ENCODE measurements at regions not wholly inside any gene's neighbourhood (a gene's known extent, or its start where the extent isn't known, plus 50 kb on each side); places are given as distances from the start of the nearest gene placed in this dataset.
"Not testable (repeated sequence)": the region's sequence is repeated elsewhere in the genome, so short reads cannot be mapped to it uniquely, and the experiment has no call there.

DNA sequence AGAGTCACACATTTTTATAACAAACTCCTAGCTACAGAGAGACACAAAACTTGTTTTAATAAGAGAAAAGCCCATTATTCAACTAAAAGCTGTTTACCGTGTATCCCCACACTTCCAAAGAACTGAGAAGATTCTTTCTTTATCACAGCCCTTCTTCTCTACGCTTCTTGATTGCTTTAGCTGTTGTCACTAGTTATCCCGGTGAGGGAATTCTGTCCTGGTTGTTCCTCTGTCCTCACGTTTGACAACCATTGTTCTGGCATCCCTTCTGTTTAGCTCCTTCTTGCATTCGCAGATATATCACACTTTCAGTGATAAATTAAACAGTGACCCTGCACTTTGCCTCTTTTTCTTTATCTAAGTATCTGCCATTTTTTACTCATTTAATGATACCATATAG, 1035.1 kb upstream of the PCDH20 start (continued):
- no peak for TF ChIP-seq ZNF462 (CRISPR knock-in tag; IDR thresholded peaks at IDR 0.05)
- TF ChIP-seq CREB1 (CRISPR knock-in tag; IDR thresholded peaks at IDR 0.05; ENCODE audit: low read depth), result no peak
- TF ChIP-seq, protein P1, sequence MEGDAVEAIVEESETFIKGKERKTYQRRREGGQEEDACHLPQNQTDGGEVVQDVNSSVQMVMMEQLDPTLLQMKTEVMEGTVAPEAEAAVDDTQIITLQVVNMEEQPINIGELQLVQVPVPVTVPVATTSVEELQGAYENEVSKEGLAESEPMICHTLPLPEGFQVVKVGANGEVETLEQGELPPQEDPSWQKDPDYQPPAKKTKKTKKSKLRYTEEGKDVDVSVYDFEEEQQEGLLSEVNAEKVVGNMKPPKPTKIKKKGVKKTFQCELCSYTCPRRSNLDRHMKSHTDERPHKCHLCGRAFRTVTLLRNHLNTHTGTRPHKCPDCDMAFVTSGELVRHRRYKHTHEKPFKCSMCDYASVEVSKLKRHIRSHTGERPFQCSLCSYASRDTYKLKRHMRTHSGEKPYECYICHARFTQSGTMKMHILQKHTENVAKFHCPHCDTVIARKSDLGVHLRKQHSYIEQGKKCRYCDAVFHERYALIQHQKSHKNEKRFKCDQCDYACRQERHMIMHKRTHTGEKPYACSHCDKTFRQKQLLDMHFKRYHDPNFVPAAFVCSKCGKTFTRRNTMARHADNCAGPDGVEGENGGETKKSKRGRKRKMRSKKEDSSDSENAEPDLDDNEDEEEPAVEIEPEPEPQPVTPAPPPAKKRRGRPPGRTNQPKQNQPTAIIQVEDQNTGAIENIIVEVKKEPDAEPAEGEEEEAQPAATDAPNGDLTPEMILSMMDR (conservative IDR thresholded peaks at IDR 0.05; ENCODE audit: low read depth in 2 of 2), result no peak
- TF ChIP-seq, protein P2, sequence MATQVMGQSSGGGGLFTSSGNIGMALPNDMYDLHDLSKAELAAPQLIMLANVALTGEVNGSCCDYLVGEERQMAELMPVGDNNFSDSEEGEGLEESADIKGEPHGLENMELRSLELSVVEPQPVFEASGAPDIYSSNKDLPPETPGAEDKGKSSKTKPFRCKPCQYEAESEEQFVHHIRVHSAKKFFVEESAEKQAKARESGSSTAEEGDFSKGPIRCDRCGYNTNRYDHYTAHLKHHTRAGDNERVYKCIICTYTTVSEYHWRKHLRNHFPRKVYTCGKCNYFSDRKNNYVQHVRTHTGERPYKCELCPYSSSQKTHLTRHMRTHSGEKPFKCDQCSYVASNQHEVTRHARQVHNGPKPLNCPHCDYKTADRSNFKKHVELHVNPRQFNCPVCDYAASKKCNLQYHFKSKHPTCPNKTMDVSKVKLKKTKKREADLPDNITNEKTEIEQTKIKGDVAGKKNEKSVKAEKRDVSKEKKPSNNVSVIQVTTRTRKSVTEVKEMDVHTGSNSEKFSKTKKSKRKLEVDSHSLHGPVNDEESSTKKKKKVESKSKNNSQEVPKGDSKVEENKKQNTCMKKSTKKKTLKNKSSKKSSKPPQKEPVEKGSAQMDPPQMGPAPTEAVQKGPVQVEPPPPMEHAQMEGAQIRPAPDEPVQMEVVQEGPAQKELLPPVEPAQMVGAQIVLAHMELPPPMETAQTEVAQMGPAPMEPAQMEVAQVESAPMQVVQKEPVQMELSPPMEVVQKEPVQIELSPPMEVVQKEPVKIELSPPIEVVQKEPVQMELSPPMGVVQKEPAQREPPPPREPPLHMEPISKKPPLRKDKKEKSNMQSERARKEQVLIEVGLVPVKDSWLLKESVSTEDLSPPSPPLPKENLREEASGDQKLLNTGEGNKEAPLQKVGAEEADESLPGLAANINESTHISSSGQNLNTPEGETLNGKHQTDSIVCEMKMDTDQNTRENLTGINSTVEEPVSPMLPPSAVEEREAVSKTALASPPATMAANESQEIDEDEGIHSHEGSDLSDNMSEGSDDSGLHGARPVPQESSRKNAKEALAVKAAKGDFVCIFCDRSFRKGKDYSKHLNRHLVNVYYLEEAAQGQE (IDR thresholded peaks at IDR 0.05; ENCODE audit: unreplicated experiment), result no peak
- TF ChIP-seq NANOG (IDR thresholded peaks at IDR 0.05; ENCODE audit: borderline replicate concordance), result no peak
- no peak for TF ChIP-seq STAT1 (IDR thresholded peaks at IDR 0.05; ENCODE audit: unreplicated experiment)
- no peak for TF ChIP-seq EZH2 (IDR thresholded peaks at IDR 0.05; ENCODE audit: low read depth, unreplicated experiment)
- no peak for TF ChIP-seq POLR2AphosphoS5 (IDR thresholded peaks at IDR 0.05; ENCODE audit: low read depth)
- TF ChIP-seq ZNF114 (CRISPR knock-in tag; IDR thresholded peaks at IDR 0.05), result no peak
- no peak for TF ChIP-seq ZNF331 (CRISPR knock-in tag; IDR thresholded peaks at IDR 0.05; ENCODE audit: low read depth)

DNA sequence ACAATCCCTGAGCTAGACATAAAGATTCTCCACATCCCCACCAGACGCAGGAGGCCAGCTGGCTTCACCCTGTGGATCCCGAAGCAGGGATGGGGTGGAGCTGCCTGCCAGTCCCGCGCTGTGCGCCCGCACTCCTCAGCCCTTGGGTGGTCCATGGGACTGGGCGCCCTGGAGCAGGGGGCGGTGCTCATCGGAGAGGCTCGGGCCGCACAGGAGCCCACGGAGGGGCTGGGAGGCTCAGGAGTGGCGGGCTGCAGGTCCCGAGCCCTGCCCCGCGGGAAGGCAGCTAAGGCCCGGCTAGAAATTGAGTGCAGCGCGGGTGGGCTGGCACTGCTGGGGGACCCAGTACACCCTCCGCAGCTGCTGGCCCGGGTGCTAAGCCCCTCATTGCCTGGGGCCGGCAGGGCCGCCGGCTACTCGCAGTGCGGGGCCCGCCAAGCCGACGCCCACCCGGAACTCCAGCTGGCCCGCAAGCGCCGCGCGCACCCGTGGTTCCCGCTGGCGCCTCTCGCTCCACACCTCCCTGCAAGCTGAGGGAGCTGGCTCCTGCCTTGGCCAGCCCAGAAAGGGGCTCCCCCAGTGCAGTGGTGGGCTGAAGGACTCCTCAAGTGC, 1032.2 kb upstream of the PCDH20 start:
- not testable (repeated sequence) for H2AFZ ChIP-seq; H3K27me3 Mint-ChIP-seq (ENCODE audit: insufficient read depth, low read depth, poor library complexity); H3K9me2 ChIP-seq (ENCODE audit: insufficient read depth); H3K4me3 ChIP-seq; H3K36me3 Mint-ChIP-seq (ENCODE audit: low read depth); H3K4me3 Mint-ChIP-seq; H3K27ac Mint-ChIP-seq; DNase-seq (ENCODE audit: low spot score); H4K20me1 ChIP-seq (replicated peaks; ENCODE audit: insufficient read depth); H3K27me3 ChIP-seq (ENCODE audit: insufficient read depth); H3K36me3 ChIP-seq (ENCODE audit: insufficient read depth); H3K9me3 Mint-ChIP-seq; H3K4me1 ChIP-seq (ENCODE audit: insufficient read depth); H3K4me1 Mint-ChIP-seq; ATAC-seq; H3K27ac ChIP-seq (ENCODE audit: low read depth); H3F3A ChIP-seq (replicated peaks; ENCODE audit: low read depth); H3K79me2 ChIP-seq (replicated peaks; ENCODE audit: insufficient read depth); H3K4me2 ChIP-seq

Measured in GM23338 (cell line).